ENCODE measurements at regions not wholly inside any gene's neighbourhood (a gene's known extent, or its start where the extent isn't known, plus 50 kb on each side); places are given as distances from the start of the nearest gene placed in this dataset.

DNA sequence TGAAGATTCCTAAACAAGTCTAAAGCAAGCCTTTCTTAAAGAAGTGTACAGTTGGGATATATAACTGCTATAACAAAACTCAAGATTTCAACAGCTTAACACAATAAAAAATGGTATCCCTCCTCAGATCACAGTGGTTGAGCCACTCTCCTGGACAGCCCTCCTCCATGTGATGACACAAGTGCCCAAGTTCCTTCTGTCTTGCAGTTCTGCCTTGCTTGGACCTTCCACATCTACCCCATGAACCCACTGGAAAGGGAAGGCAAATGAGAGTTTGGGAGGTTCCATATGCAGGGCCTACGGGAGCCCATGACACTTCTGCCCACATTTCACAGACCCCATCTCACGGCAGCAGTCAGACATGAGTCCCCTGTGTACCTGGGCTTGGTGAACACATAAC, 659.2 kb downstream of the UQCRFS1 start:
- TF ChIP-seq, protein P1, sequence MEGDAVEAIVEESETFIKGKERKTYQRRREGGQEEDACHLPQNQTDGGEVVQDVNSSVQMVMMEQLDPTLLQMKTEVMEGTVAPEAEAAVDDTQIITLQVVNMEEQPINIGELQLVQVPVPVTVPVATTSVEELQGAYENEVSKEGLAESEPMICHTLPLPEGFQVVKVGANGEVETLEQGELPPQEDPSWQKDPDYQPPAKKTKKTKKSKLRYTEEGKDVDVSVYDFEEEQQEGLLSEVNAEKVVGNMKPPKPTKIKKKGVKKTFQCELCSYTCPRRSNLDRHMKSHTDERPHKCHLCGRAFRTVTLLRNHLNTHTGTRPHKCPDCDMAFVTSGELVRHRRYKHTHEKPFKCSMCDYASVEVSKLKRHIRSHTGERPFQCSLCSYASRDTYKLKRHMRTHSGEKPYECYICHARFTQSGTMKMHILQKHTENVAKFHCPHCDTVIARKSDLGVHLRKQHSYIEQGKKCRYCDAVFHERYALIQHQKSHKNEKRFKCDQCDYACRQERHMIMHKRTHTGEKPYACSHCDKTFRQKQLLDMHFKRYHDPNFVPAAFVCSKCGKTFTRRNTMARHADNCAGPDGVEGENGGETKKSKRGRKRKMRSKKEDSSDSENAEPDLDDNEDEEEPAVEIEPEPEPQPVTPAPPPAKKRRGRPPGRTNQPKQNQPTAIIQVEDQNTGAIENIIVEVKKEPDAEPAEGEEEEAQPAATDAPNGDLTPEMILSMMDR (conservative IDR thresholded peaks at IDR 0.05; ENCODE audit: low read length), result no peak
- no peak for TF ChIP-seq EZH2phosphoT487 (IDR thresholded peaks at IDR 0.05; ENCODE audit: borderline replicate concordance)

All from Loucy (cell line).